NCI-H460 (cell line): ENCODE measurements at regions not wholly inside any gene's neighbourhood (a gene's known extent, or its start where the extent isn't known, plus 50 kb on each side); places are given as distances from the start of the nearest gene placed in this dataset.

Source experiments
- DNase-seq: peaks from one replicate; pipeline ENCODE4 v3.0.0-alpha.2; 2016; ENCODE audit warnings: low read depth; ENCODE audit errors: extremely low read depth

DNA sequence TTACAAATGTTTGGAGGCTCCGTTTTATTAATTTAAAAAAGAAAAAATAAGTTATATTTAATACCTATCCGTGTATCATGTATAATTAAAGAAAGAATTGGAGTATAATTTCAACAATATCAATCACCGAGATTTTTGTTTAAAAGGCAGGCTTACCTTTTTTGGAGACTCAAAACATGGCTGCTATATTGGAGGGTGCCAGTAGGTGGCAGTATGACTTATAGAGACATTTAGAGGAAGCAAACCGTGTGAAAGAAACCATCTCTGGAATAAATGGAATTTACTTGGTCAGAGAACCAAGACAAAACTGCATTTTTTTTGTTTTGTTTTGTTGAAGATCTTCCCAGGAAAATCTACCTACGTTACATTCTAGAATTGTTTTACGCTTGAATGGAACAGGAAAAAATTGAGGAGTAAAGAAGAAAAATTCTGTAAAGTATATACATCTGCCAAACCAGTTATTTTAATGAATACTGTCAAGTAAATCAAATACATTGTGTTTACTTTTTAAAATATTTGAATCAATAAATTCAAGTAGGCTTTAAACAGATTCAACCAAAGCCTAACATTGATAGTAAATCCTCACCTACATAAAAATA is 802.6 kb upstream of the ALCAM start:
- DNase-seq = peak; percentile 30

DNA sequence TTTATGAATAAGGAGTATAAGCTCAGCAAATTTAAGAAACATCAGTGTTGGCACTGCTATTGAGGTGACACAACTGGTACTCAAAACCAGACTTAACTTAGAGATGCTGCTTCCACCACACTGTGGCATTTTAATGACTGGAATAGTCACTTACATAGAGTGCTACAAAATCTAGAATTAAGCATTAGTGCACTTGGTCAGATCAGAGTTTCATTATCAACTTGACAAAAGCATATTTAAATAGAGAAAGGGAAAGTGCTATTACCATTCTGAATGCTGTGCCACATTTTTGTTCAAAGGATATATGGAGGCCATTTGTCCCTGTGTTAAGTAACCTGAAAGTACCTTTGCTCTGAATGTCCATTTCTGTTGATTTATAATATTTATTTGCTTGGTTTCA is 800.7 kb upstream of the ALCAM start:
- DNase-seq = no peak

DNA sequence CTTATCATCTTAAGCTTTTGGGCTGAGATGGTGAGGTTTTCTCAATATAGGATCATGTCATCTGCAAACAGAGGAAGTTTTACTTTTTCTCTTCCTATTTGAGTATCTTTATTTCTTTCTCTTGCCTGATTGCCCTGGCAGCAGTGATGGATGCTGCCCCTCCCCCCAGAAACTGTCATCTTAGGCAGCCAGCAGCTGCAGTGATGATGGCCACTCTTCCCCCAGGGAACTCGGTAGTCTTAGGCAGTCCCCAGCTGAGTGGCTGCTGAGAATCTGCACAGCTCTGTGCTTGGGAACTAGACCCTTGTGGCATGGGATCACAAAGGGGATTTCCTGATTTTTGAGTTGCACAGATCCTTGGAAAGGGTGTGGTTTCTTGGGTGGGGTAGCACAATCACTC is 791.1 kb upstream of the ALCAM start:
- no peak for DNase-seq

- DNase-seq = no peak
Measured at GRCh38 chr3:104578558-104578957, 788.2 kb upstream of the ALCAM start.

DNA sequence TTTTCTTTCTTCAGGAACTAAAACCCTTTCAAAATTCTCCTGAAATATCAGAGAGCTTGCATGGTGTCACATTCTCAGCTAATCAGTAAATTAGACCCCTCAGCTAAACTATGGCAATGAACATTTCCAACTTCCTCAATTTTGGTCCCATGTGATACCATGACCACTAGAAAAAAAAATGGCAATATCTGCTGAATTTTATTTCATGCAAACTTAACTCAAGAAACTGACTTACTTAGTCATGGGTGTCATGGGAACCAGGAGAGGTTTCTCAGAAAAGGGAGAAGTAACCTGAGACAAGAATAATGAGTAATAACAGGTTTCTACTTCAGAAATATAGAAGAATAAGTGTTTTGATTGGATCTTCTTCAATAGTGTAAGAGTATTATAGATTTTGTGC is 784.6 kb upstream of the ALCAM start:
- DNase-seq = no peak

- no peak for DNase-seq
Measured at GRCh38 chr3:104584682-104585081, 782.0 kb upstream of the ALCAM start.

GRCh38 chr3:104586344-104586743 is 780.4 kb upstream of the ALCAM start:
- DNase-seq = no peak

GRCh38 chr3:104588442-104588841 is 778.3 kb upstream of the ALCAM start:
- DNase-seq = no peak

GRCh38 chr3:104591776-104592175 is 774.9 kb upstream of the ALCAM start:
- no peak for DNase-seq

DNA sequence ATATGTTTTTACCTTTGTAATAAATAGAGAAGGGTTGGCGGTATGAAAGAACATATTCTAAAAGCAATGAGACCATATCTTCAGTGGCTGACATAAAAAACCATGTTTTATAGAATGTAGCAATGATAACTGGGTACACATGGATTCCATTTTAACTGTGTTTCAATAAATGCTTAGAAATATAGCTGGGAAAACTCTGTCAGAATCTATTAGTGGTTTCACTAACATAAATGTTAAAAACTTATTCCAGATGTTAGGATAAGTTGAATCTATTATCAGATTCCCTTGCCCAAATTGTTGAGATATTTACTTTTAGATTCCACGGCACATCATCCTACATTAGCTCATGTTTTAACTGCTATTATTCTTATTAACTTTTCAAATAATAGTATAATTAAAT is 772.2 kb upstream of the ALCAM start:
- no peak for DNase-seq

DNA sequence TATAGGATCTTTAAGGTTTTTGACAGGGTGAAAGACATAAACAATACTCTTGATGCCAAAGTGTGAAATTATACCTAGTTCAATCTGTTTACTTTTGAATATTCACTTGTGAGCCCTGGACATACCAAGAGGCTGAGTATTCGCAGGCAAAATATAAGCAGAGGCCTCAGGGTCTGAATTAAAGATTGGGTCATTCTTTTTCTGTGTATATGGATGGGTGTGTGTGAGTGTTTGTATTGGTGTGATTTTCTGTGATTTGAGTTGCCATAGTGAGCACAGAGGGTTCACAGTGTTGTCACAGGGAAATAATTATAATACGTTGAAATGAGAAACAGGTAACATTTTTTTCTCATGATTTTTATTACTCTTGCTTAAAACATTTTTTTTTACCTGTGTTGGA is 770.7 kb upstream of the ALCAM start:
- no peak for DNase-seq

DNA sequence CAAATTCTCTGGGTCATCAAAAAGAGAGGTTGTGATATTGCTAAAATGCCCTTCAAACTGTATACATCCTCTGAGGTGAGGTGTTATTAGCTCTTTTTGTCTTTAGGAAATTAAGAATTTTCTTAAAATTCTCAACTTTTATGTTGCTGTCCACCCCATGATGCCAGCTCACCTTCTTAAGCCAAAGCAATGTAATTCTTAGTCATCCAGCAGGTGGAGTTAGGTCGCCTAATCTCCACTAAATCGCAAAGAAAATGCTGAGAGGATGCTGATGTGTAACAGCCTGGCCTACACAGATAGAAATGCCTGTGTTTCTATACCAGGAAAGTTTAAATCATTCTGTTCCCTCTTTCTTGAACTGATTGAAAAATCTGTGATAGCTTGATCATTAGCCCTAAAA is 770.2 kb upstream of the ALCAM start:
- DNase-seq = peak; percentile 30

- no peak for DNase-seq
Measured at GRCh38 chr3:104598848-104599511, 767.7 kb upstream of the ALCAM start.

- peak; percentile 11 for DNase-seq
Measured at GRCh38 chr3:104604326-104605010, 762.2 kb upstream of the ALCAM start.

DNA sequence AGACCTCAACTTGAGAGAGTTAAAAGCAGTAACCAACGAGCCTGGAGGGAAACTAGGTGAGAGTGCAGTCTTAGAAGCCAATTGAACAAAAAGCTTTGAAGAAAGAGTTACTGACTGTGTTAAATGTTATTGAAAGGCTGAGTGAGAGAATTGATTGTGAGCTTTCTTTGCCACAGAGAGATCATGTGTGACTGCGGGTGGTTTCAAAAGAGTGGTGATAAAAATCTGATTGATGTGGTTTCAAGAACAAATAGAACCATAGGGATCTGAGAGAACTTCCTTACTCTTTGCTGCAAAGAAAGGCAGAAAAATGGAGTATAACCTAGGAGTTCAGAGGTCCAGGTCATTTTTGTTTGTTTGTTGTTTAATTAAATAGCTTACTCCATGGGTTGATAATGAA is 759.9 kb upstream of the ALCAM start:
- no peak for DNase-seq

DNA sequence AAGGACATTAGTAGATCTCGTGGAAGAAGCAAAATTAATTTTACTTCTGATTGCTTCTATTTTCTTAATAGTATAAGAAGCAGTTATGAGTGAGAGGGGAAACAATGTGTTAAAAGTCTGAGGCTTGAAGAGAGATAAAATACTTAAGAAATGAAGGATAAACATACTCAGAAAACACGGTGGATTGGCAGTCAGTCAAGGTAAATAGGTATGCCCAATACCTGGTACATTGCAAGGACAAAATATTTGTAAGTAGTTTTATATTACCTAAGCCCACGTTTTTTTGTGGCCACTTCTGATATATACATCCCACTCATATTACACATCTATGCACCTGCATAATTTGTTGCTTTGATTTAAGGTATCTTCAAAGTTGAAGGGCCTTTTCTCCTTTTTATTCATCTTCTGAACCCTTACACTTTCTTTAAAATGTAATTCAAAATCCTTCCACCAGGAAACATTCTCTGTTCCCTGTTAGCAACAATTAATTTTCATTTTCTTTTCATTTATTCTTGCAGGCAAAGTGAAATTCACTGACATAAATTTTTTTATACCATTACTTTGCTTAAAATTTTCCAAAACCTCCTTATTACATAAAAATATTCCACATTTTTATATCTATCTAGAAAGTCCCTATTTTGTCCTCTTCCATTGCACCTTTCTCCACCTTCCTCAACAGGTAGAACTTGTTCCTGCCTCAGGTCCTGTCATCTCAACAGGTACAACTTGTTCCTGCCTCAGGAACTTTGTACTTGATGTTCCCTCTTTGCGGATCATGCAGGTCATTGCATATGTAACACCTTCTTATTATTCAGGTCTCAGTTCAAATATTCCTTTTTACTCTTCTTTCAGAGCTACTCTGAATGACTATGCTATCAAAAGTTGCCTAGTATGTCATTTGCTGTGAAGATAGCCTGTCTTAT is 755.7 kb upstream of the ALCAM start:
- DNase-seq = no peak

DNA sequence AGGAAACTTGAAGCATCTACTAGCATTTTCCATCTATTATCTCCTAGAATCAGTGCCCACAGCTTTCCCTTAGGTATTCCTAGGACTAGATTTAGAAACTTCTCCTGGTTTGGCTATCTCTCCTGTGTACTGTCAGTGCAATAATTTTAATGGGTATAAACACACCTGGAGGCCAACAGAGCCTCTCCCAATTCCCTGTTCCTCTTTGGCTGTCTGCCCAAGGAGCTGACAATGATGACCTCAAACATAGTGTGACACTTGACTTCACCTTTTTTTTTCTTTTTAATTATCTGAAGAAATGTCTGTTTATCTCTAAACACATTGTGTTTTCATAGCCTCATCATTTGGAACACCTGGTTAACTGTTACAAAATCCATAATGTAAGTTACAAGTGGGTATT is 754.5 kb upstream of the ALCAM start:
- DNase-seq = no peak

GRCh38 chr3:104614564-104614963 is 752.1 kb upstream of the ALCAM start:
- DNase-seq = no peak

DNA sequence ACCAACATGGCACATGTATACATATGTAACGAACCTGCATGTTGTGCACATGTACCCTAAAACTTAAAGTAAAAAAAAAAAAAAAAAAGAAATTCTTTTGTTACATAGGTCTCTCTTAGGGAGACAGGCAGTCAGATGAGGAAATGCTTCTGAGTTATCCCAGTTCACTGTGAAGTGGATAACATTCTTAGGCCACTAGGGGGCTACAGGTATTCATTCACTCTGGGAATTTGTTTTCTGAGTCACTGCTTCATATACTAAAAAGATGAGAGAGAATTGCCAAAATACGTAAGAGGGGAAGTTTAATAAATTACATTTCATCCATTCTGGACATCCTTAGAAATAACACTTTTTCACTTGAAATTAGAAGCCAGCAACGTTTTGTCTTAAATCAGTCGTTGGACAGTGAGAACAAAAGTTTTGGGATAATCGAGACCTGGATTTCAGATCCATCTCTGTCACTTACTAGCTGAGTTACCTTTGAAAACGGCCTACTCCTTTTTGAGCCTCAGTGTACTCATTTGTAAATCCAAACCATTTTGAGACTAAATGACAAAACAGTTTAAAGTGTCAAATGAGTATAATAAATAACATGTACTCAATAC is 738.4 kb upstream of the ALCAM start:
- peak; percentile 21 for DNase-seq

- DNase-seq = no peak
Measured at GRCh38 chr3:104629038-104629437, 737.7 kb upstream of the ALCAM start.

GRCh38 chr3:104631254-104631653 is 735.5 kb upstream of the ALCAM start:
- DNase-seq = no peak
